GM23248 (cell line): ENCODE measurements at regions not wholly inside any gene's neighbourhood (a gene's known extent, or its start where the extent isn't known, plus 50 kb on each side); places are given as distances from the start of the nearest gene placed in this dataset.

Experiments
- DNase-seq: peaks from one replicate; pipeline ENCODE4 v3.0.0-alpha.2; 2015
- H2AFZ ChIP-seq: fragments of 200-600 bp; sonication (generic); 2 replicates; pipeline ENCODE4 v1.6.1; 2016; ENCODE audit warnings: antibody characterized with exemption
- H3F3A ChIP-seq: fragments of 200-600 bp; sonication (generic); 2 replicates; pipeline ENCODE4 v1.6.1; 2016; ENCODE audit warnings: mild to moderate bottlenecking, antibody characterized with exemption, mixed run types; ENCODE audit not compliant: insufficient read depth
- H3K27ac ChIP-seq: fragments of 200-600 bp; sonication (generic); 2 replicates; pipeline ENCODE4 v1.5.1; 2016; ENCODE audit warnings: mild to moderate bottlenecking
- H3K27me3 ChIP-seq: fragments of 200-600 bp; sonication (generic); replicated peaks from 2 replicates; pipeline ENCODE4 v1.6.1; 2016; ENCODE audit warnings: mild to moderate bottlenecking; ENCODE audit not compliant: insufficient read depth
- H3K36me3 ChIP-seq: fragments of 200-600 bp; sonication (generic); 2 replicates; pipeline ENCODE4 v1.6.1; 2016; ENCODE audit warnings: low read depth, mild to moderate bottlenecking
- H3K4me1 ChIP-seq: fragments of 200-600 bp; sonication (generic); 2 replicates; pipeline ENCODE4 v1.6.1; 2016; ENCODE audit warnings: mild to moderate bottlenecking; ENCODE audit not compliant: insufficient read depth
- H3K4me2 ChIP-seq: fragments of 200-600 bp; sonication (generic); one replicate; pipeline ENCODE4 v1.6.1; 2016; ENCODE audit warnings: mild to moderate bottlenecking; ENCODE audit not compliant: unreplicated experiment
- H3K4me3 ChIP-seq: fragments of 200-600 bp; sonication (generic); 2 replicates; pipeline ENCODE4 v1.5.1; 2016; ENCODE audit warnings: mild to moderate bottlenecking
- H3K79me2 ChIP-seq: fragments of 200-600 bp; sonication (generic); 2 replicates; pipeline ENCODE4 v1.6.1; 2016; ENCODE audit warnings: mild to moderate bottlenecking; ENCODE audit not compliant: insufficient read depth
- H3K9ac ChIP-seq: fragments of 200-600 bp; sonication (generic); 2 replicates; pipeline ENCODE4 v1.6.1; 2016; ENCODE audit warnings: mild to moderate bottlenecking
- H3K9me2 ChIP-seq: fragments of 200-600 bp; sonication (generic); 2 replicates; pipeline ENCODE4 v1.6.1; 2016; ENCODE audit warnings: mixed run types, mild to moderate bottlenecking, moderate library complexity; ENCODE audit not compliant: insufficient read depth
- H3K9me3 ChIP-seq: fragments of 200-600 bp; sonication (generic); one replicate; pipeline ENCODE4 v1.6.1; 2017; ENCODE audit warnings: low read depth
- H4K20me1 ChIP-seq: fragments of 200-600 bp; sonication (generic); 2 replicates; pipeline ENCODE4 v1.6.0; 2016; ENCODE audit not compliant: insufficient read depth
- EZH2 ChIP-seq: fragments of 200-600 bp; sonication (generic); IDR thresholded peaks from 2 replicates; pipeline ENCODE4 v1.6.1; 2018; ENCODE audit warnings: antibody characterized with exemption, mild to moderate bottlenecking; ENCODE audit not compliant: insufficient read depth, poor library complexity, severe bottlenecking
- EZH2phosphoT487 ChIP-seq: fragments of 200-600 bp; sonication (generic); IDR thresholded peaks from 2 replicates; pipeline ENCODE4 v1.6.1; 2018; ENCODE audit warnings: antibody characterized with exemption, moderate library complexity, mild to moderate bottlenecking, low read depth; ENCODE audit not compliant: insufficient read depth
- WGBS, 2 experiments: methylation state at CpG; one replicate each; pipeline ENCODE4 v1.1.6; 2015 to 2017; ENCODE audit warnings: low lambda C conversion rate in 2 of 2, low coverage in 1 of 2; ENCODE audit errors: missing lambda C conversion rate in 2 of 2; 5-methylcytosine and 5-hydroxymethylcytosine counted together
- in situ Hi-C: fragments of 300-500 bp; cut with MboI; formaldehyde crosslinking; loops from 2 replicates; pipeline ENCODE4 v1.15.0; 2020

GRCh38 chr20:20815711-20816455 lies 103.4 kb upstream of the RALGAPA2 start:
- Histone ChIP-seq H3K4me2 (no peak overlapping the region), H4K20me1 (no peaks in the 10 kb centered on the region), H3F3A (no peaks in the 10 kb centered on the region), H3K79me2 (no peaks in the 10 kb centered on the region), H3K27ac (no peak overlapping the region), H3K9ac (no peak overlapping the region), H3K36me3 (no peaks in the 10 kb centered on the region), H3K4me1 (no peaks in the 10 kb centered on the region), H3K9me2 (no peaks in the 10 kb centered on the region), H3K27me3 (0 out of 2 replicates have a peak, but pooled peaks cover under 1% of the 10 kb centered on the region), H3K9me3 (no peaks in the 10 kb centered on the region), H2AFZ (no peak overlapping the region), H3K4me3 (no peak overlapping the region)
- no peak for TF ChIP-seq EZH2
- no peak for TF ChIP-seq EZH2phosphoT487
- 37 to 45% methylated on average over 4 of the region's 4 CpGs for WGBS, 2 experiments
- in situ Hi-C loops: no loop called here
- no peak for DNase-seq

DNA sequence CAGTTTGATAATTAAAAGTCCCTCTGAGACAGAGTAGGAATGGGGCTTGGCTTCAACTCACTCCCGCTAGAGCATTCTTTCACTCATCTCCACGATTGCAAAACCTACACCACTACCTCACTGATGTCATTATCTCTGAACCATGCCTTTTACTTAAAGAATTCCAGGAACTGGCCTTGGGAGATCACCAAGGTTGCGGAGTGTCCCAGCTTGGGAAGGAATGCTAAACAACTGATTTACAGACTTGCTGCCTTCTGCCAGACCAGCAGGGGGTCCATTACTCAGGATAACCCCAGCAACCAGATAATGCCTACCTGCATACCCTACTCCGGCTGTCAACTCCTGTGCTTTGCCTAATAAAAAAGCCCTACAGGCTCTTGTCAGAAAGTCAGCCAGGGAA lies 102.2 kb upstream of the RALGAPA2 start:
- Histone ChIP-seq H4K20me1 (no peaks in the 10 kb centered on the region), H3K79me2 (no peaks in the 10 kb centered on the region), H3K9me3 (no peaks in the 10 kb centered on the region), H3K27me3 (no peaks in the 10 kb centered on the region), H3K27ac (no peak overlapping the region), H3K36me3 (no peaks in the 10 kb centered on the region), H3F3A (no peaks in the 10 kb centered on the region), H3K9ac (no peak overlapping the region), H3K4me3 (no peak overlapping the region), H3K9me2 (no peaks in the 10 kb centered on the region), H2AFZ (no peak overlapping the region), H3K4me2 (no peak overlapping the region), H3K4me1 (no peaks in the 10 kb centered on the region)
- TF ChIP-seq EZH2 (no peak), EZH2phosphoT487 (no peak)
- in situ Hi-C loops: no loop called here
- DNase-seq: no peak
- 54 to 57% methylated on average over 4 of the region's 4 CpGs for WGBS, 2 experiments

GRCh38 chr20:20812136-20812535 lies 99.7 kb upstream of the RALGAPA2 start:
- Histone ChIP-seq H3K4me3 (no peak overlapping the region), H3K9me2 (no peaks in the 10 kb centered on the region), H3K9me3 (no peaks in the 10 kb centered on the region), H3K4me1 (no peaks in the 10 kb centered on the region), H3K27me3 (no peaks in the 10 kb centered on the region), H3K27ac (no peak overlapping the region), H3K4me2 (no peak overlapping the region), H4K20me1 (no peaks in the 10 kb centered on the region), H3F3A (no peaks in the 10 kb centered on the region), H3K9ac (no peak overlapping the region), H3K36me3 (no peaks in the 10 kb centered on the region), H3K79me2 (no peaks in the 10 kb centered on the region), H2AFZ (no peak overlapping the region)
- DNase-seq: no peak
- in situ Hi-C loops: no loop called here
- TF ChIP-seq EZH2phosphoT487 (no peak), EZH2 (no peak)
- WGBS, 2 experiments: 8 to 14% methylated on average over 5 of the region's 5 CpGs

DNA sequence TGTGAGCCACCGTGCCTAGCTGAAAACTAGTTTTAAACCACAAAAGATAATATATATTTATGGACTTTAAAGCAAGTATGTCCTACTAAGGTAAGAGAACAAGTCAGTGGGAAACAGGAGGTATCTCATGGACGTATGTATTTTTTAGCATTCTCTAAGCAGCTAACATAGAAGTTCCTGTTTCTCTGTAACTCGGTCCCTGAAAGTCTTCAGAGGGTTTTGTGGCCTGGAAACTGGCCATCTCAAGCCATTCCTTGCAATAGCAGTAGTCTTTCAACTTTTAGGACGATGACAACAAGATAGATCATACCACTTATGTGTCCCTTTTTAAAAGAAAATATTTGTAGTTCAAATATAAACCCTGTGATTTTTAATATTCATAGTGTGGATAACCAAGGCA lies 95.6 kb upstream of the RALGAPA2 start:
- Histone ChIP-seq H3K27ac (no peak overlapping the region), H3K79me2 (no peaks in the 10 kb centered on the region), H3K4me3 (no peak overlapping the region), H3K4me2 (no peak overlapping the region), H3K4me1 (no peaks in the 10 kb centered on the region), H2AFZ (no peak overlapping the region), H4K20me1 (no peaks in the 10 kb centered on the region), H3K9me3 (no peaks in the 10 kb centered on the region), H3K27me3 (no peaks in the 10 kb centered on the region), H3K9ac (no peak overlapping the region), H3K9me2 (no peaks in the 10 kb centered on the region), H3K36me3 (no peaks in the 10 kb centered on the region), H3F3A (no peaks in the 10 kb centered on the region)
- no peak for DNase-seq
- no peak for TF ChIP-seq EZH2phosphoT487
- in situ Hi-C loops: no loop called here
- WGBS, 2 experiments: 6 to 9% methylated on average over 4 of the region's 4 CpGs
